ENCODE measurements at regions not wholly inside any gene's neighbourhood (a gene's known extent, or its start where the extent isn't known, plus 50 kb on each side); places are given as distances from the start of the nearest gene placed in this dataset.

- Mint-ChIP-seq H3K4me3 (no peak overlapping the region), H3K36me3 (ENCODE audit: low read depth) (no peaks in the 10 kb centered on the region), H3K9me3 (peaks cover 4% of the 10 kb centered on the region), H3K27ac (no peak overlapping the region), H3K27me3 (peaks cover 4% of the 10 kb centered on the region), H3K4me1 (no peaks in the 10 kb centered on the region)
- ATAC-seq (replicated peaks), result no peak
These were observed 342.8 kb upstream of the BOD1L1 start for GRCh38 chr4:13970349-13970748.

GRCh38 chr4:13977746-13978145 is 350.2 kb upstream of the BOD1L1 start:
- Mint-ChIP-seq H3K27ac (no peak overlapping the region), H3K36me3 (ENCODE audit: low read depth) (no peaks in the 10 kb centered on the region), H3K4me1 (no peaks in the 10 kb centered on the region), H3K9me3 (peaks cover 13% of the 10 kb centered on the region), H3K27me3 (peaks cover 5% of the 10 kb centered on the region), H3K4me3 (no peak overlapping the region)
- ATAC-seq (replicated peaks), result no peak

GRCh38 chr4:13980317-13981310 is 353.1 kb upstream of the BOD1L1 start:
- Mint-ChIP-seq H3K27me3 (peaks cover 5% of the 10 kb centered on the region), H3K36me3 (ENCODE audit: low read depth) (no peaks in the 10 kb centered on the region), H3K4me3 (no peak overlapping the region), H3K27ac (no peak overlapping the region), H3K9me3 (peaks cover 13% of the 10 kb centered on the region), H3K4me1 (no peaks in the 10 kb centered on the region)
- ATAC-seq (replicated peaks), result peak; percentile 37

- H3K27me3 Mint-ChIP-seq, result peaks cover 5% of the 10 kb centered on the region
- H3K9me3 Mint-ChIP-seq, result peaks cover 13% of the 10 kb centered on the region
- no peaks in the 10 kb centered on the region for H3K4me1 Mint-ChIP-seq
- no peak for ATAC-seq (replicated peaks)
- no peak overlapping the region for H3K27ac Mint-ChIP-seq
- no peaks in the 10 kb centered on the region for H3K36me3 Mint-ChIP-seq (ENCODE audit: low read depth)
- no peak overlapping the region for H3K4me3 Mint-ChIP-seq
These were observed 354.0 kb upstream of the BOD1L1 start for GRCh38 chr4:13981499-13981898.

- Mint-ChIP-seq H3K9me3 (peaks cover 10% of the 10 kb centered on the region), H3K4me1 (no peaks in the 10 kb centered on the region), H3K27ac (no peak overlapping the region), H3K4me3 (no peak overlapping the region), H3K27me3 (peaks cover 5% of the 10 kb centered on the region), H3K36me3 (ENCODE audit: low read depth) (no peaks in the 10 kb centered on the region)
- ATAC-seq (replicated peaks), result no peak
These were observed 354.5 kb upstream of the BOD1L1 start for GRCh38 chr4:13982010-13982409.

- Mint-ChIP-seq H3K27me3 (peaks cover 5% of the 10 kb centered on the region), H3K4me1 (no peaks in the 10 kb centered on the region), H3K4me3 (no peak overlapping the region), H3K36me3 (ENCODE audit: low read depth) (no peaks in the 10 kb centered on the region), H3K27ac (no peak overlapping the region), H3K9me3 (peaks cover 6% of the 10 kb centered on the region)
- ATAC-seq (replicated peaks), result no peak
These were observed 355.8 kb upstream of the BOD1L1 start for GRCh38 chr4:13983189-13983790.

- Mint-ChIP-seq H3K27me3 (no peaks in the 10 kb centered on the region), H3K36me3 (ENCODE audit: low read depth) (no peaks in the 10 kb centered on the region), H3K4me3 (no peak overlapping the region), H3K9me3 (no peaks in the 10 kb centered on the region), H3K4me1 (no peaks in the 10 kb centered on the region), H3K27ac (no peak overlapping the region)
- no peak for ATAC-seq (replicated peaks)
These were observed 357.7 kb upstream of the BOD1L1 start for GRCh38 chr4:13984991-13985800.

GRCh38 chr4:13985837-13986236 is 358.3 kb upstream of the BOD1L1 start:
- Mint-ChIP-seq H3K9me3 (no peaks in the 10 kb centered on the region), H3K4me1 (no peaks in the 10 kb centered on the region), H3K4me3 (no peak overlapping the region), H3K27ac (no peak overlapping the region), H3K27me3 (no peaks in the 10 kb centered on the region), H3K36me3 (ENCODE audit: low read depth) (no peaks in the 10 kb centered on the region)
- no peak for ATAC-seq (replicated peaks)

GRCh38 chr4:13986548-13986947 is 359.0 kb upstream of the BOD1L1 start:
- Mint-ChIP-seq H3K9me3 (no peaks in the 10 kb centered on the region), H3K36me3 (ENCODE audit: low read depth) (no peaks in the 10 kb centered on the region), H3K4me3 (no peak overlapping the region), H3K4me1 (no peaks in the 10 kb centered on the region), H3K27ac (no peak overlapping the region), H3K27me3 (no peaks in the 10 kb centered on the region)
- ATAC-seq (replicated peaks), result no peak

- Mint-ChIP-seq H3K27me3 (no peaks in the 10 kb centered on the region), H3K4me1 (no peaks in the 10 kb centered on the region), H3K36me3 (ENCODE audit: low read depth) (no peaks in the 10 kb centered on the region), H3K9me3 (no peaks in the 10 kb centered on the region), H3K27ac (no peak overlapping the region), H3K4me3 (no peak overlapping the region)
- no peak for ATAC-seq (replicated peaks)
These were observed 361.1 kb upstream of the BOD1L1 start for GRCh38 chr4:13988353-13989305.

- ATAC-seq (replicated peaks), result no peak
These were observed 362.0 kb upstream of the BOD1L1 start for GRCh38 chr4:13989501-13989900.

GRCh38 chr4:13990596-13991589 is 363.4 kb upstream of the BOD1L1 start:
- no peaks in the 10 kb centered on the region for H3K4me1 Mint-ChIP-seq
- no peak for ATAC-seq (replicated peaks)
- H3K4me3 Mint-ChIP-seq, result no peak overlapping the region
- no peaks in the 10 kb centered on the region for H3K27me3 Mint-ChIP-seq
- no peaks in the 10 kb centered on the region for H3K9me3 Mint-ChIP-seq
- H3K27ac Mint-ChIP-seq, result no peak overlapping the region
- H3K36me3 Mint-ChIP-seq (ENCODE audit: low read depth), result no peaks in the 10 kb centered on the region

More at GRCh38 chr4:13989501-13989900, 362.0 kb upstream of the BOD1L1 start:
- Mint-ChIP-seq H3K4me3 (no peak overlapping the region), H3K27ac (no peak overlapping the region), H3K36me3 (ENCODE audit: low read depth) (no peaks in the 10 kb centered on the region), H3K27me3 (no peaks in the 10 kb centered on the region), H3K9me3 (no peaks in the 10 kb centered on the region), H3K4me1 (no peaks in the 10 kb centered on the region)

- no peak for ATAC-seq (replicated peaks)
- no peak overlapping the region for H3K4me3 Mint-ChIP-seq
- H3K36me3 Mint-ChIP-seq (ENCODE audit: low read depth), result no peaks in the 10 kb centered on the region
- H3K27me3 Mint-ChIP-seq, result no peaks in the 10 kb centered on the region
- H3K27ac Mint-ChIP-seq, result no peak overlapping the region
- no peaks in the 10 kb centered on the region for H3K9me3 Mint-ChIP-seq
- H3K4me1 Mint-ChIP-seq, result no peaks in the 10 kb centered on the region
These were observed 364.5 kb upstream of the BOD1L1 start for GRCh38 chr4:13992041-13992440.

Measured in activated T-helper 17 cell treated with anti-CD3 and anti-CD28 coated beads, Interleukin-2, amount 50 U/mL, for 72 hours (primary cell).